Gastroesophageal sphincter (tissue), 4 donors: ENCODE measurements at regions not wholly inside any gene's neighbourhood (a gene's known extent, or its start where the extent isn't known, plus 50 kb on each side); places are given as distances from the start of the nearest gene placed in this dataset.
"Not testable (repeated sequence)": the region's sequence is repeated elsewhere in the genome, so short reads cannot be mapped to it uniquely, and the experiment has no call there.

Source experiments
- ATAC-seq: fragments of 150-250 bp; one replicate; pipeline ENCODE4 v1.9.1; 2016; ENCODE audit warnings: mild to moderate bottlenecking, moderate library complexity
- H3K27ac ChIP-seq, 4 donors: fragments of 200-600 bp; sonication (generic) in 3 of 4; 1 replicate in 3 of 4; 2 replicates in 1 of 4; pipeline ENCODE4 v1.5.1; 2016 to 2019
- H3K27me3 ChIP-seq: fragments of 200-600 bp; sonication (generic); one replicate; pipeline ENCODE4 v1.5.1; 2019
- H3K36me3 ChIP-seq, 2 donors: fragments of 200-600 bp; sonication (generic); one replicate each; pipeline ENCODE4 v1.5.1; 2019; ENCODE audit warnings: control low read depth in 1 of 2
- H3K4me1 ChIP-seq, 3 donors: fragments of 200-600 bp; sonication (generic); 1 replicate in 2 of 3; 2 replicates in 1 of 3; pipeline ENCODE4 v1.5.1; 2016 to 2019; ENCODE audit warnings: control low read depth in 2 of 3
- H3K4me3 ChIP-seq, 2 donors: fragments of 200-600 bp; sonication (generic); one replicate each; pipeline ENCODE4 v1.5.1; 2019; ENCODE audit warnings: mild to moderate bottlenecking in 1 of 2, moderate library complexity in 1 of 2
- H3K9me3 ChIP-seq, 3 donors: fragments of 200-600 bp; sonication (generic); one replicate each; pipeline ENCODE4 v1.5.1; 2017 to 2019; ENCODE audit warnings: control low read depth in 2 of 3
- EP300 ChIP-seq: sonication (generic); formaldehyde crosslinking; IDR thresholded peaks from one replicate; pipeline ENCODE4 v1.6.1; 2017; ENCODE audit warnings: antibody characterized with exemption, mild to moderate bottlenecking
- POLR2A ChIP-seq, 2 donors: fragments of 450-650 bp; IDR thresholded peaks; one replicate each; pipeline ENCODE4 v1.6.1; 2017; ENCODE audit warnings: antibody characterized with exemption in 2 of 2, mild to moderate bottlenecking in 2 of 2, moderate library complexity in 1 of 2
- POLR2AphosphoS5 ChIP-seq: sonication (generic); formaldehyde crosslinking; IDR thresholded peaks from one replicate; pipeline ENCODE4 v1.6.1; 2017; ENCODE audit warnings: antibody characterized with exemption
- WGBS, 2 donors: methylation state at CpG; one replicate each; pipeline ENCODE4 v1.1.5; 2018; ENCODE audit warnings: low coverage in 1 of 2; 5-methylcytosine and 5-hydroxymethylcytosine counted together
- TF ChIP-seq, protein P1 (sequence below), 4 experiments: fragments of 200-600 bp in 2 of 4; fragments of 450-650 bp in 2 of 4; sonication (generic) in 1 of 4; IDR thresholded peaks; one replicate each; pipeline ENCODE4 v1.5.1; 2017 to 2019; ENCODE audit warnings: antibody characterized with exemption in 4 of 4, mild to moderate bottlenecking in 2 of 4, moderate library complexity in 2 of 4

DNA sequence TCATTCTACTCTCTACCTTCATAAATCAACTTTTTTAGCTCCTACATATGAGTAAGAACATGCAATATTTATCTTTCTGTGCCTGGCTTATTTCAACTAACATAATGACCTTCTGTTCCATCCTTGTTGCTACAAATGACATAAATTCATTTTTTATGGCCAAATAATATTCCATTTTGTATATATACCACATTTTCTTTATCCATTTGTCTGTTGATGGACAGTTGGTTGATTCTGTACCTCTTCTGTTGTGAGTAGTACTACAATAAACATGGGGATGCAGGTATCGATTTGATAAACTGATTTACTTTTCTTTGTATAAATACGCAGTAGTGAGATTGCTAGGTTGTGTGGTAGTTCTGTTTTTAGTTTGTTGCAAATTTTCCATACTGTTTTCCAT is 279.5 kb upstream of the NFIA start:
- ATAC-seq, result no peak
- Histone ChIP-seq H3K27ac (no peak overlapping the region), H3K4me3 (no peak overlapping the region), H3K9me3 (peaks cover 0 to 26% (median 0%) of the 10 kb centered on the region in 3 donors), H3K4me1 (no peaks in the 10 kb centered on the region), H3K36me3 (no peaks in the 10 kb centered on the region), H3K27me3 (no peaks in the 10 kb centered on the region)
- TF ChIP-seq, protein P1, sequence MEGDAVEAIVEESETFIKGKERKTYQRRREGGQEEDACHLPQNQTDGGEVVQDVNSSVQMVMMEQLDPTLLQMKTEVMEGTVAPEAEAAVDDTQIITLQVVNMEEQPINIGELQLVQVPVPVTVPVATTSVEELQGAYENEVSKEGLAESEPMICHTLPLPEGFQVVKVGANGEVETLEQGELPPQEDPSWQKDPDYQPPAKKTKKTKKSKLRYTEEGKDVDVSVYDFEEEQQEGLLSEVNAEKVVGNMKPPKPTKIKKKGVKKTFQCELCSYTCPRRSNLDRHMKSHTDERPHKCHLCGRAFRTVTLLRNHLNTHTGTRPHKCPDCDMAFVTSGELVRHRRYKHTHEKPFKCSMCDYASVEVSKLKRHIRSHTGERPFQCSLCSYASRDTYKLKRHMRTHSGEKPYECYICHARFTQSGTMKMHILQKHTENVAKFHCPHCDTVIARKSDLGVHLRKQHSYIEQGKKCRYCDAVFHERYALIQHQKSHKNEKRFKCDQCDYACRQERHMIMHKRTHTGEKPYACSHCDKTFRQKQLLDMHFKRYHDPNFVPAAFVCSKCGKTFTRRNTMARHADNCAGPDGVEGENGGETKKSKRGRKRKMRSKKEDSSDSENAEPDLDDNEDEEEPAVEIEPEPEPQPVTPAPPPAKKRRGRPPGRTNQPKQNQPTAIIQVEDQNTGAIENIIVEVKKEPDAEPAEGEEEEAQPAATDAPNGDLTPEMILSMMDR (IDR thresholded peaks at IDR 0.05), result no peak
- no peak for TF ChIP-seq EP300
- TF ChIP-seq POLR2AphosphoS5, result no peak
- TF ChIP-seq POLR2A (IDR thresholded peaks at IDR 0.05), result no peak
- WGBS, 2 donors, result 85 to 98% methylated on average over 2 of the region's 2 CpGs

DNA sequence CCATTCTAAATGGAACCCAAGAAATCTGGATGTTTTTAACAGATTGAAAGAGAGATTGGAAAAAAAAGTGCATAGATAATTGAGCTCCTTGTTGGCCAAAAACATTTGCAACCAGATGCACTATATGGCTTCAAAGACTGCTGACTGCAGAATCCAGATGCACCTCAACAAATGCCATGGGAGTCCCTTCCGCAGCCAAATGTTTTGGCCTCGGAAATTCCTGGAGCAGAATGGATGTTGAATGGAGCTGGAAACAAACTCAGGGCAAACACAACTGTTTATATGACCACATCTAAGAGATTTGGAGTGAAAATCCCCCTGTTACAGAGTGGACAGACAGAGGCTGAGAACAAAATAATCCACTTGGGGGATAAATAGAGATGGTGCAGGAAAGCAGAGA is 285.0 kb upstream of the NFIA start:
- no peak for ATAC-seq
- Histone ChIP-seq H3K27ac (no peak overlapping the region), H3K36me3 (no peaks in the 10 kb centered on the region), H3K27me3 (no peaks in the 10 kb centered on the region), H3K4me3 (no peak overlapping the region), H3K9me3 (no peaks in the 10 kb centered on the region), H3K4me1 (no peaks in the 10 kb centered on the region)
- no peak for TF ChIP-seq EP300
- TF ChIP-seq POLR2AphosphoS5, result no peak
- TF ChIP-seq POLR2A (IDR thresholded peaks at IDR 0.05), result no peak
- TF ChIP-seq, protein P1 (IDR thresholded peaks at IDR 0.05), result no peak
- 60% methylated on average over 2 of the region's 2 CpGs for WGBS, 2 donors

DNA sequence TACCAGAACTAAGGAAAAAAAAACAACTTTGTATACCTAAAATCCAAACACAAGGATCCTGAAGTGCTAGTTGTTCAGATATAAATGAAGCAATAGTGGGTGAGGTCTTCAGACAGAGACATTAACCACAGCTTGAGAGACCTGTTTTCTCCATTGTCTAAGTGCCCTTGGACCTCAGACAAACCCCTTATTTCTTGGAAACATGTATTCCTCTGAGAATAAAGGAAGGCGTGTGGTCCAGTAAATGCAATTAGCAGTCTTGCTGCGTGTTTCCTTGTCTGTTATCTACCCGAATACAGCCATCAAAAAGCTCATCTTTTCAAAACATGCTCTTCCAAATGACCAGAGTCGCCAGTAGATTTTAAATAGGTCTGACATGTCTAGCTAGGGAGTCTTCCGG is 291.1 kb upstream of the NFIA start:
- no peak for ATAC-seq
- no peaks in the 10 kb centered on the region for H3K36me3 ChIP-seq

DNA sequence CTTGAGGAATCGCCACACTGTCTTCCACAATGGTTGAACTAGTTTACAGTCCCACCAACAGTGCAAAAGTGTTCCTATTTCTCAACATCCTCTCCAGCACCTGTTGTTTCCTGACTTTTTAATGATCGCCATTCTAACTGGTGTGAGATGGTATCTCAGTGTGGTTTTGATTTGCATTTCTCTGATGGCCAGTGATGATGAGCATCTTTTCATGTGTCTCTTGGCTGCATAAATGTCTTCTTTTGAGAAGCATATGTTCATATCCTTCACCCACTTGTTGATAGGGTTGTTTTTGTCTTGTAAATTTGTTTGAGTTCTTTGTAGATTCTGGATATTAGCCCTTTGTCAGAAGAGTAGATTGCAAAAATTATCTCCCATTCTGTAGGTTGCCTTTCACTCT is 309.3 kb upstream of the NFIA start:
- ATAC-seq, H3K27me3 ChIP-seq, H3K4me1 ChIP-seq, H3K27ac ChIP-seq, H3K9me3 ChIP-seq, H3K4me3 ChIP-seq, H3K36me3 ChIP-seq: not testable (repeated sequence)
- 92 to 94% methylated on average over 2 of the region's 2 CpGs for WGBS, 2 donors

More for the DNA sequence above, 291.1 kb upstream of the NFIA start:
- WGBS, 2 donors, result 66% methylated on average over 2 to 5 of the region's 5 CpGs
- no peaks in the 10 kb centered on the region for H3K4me1 ChIP-seq
- no peaks in the 10 kb centered on the region for H3K9me3 ChIP-seq
- peaks cover 5% of the 10 kb centered on the region for H3K27me3 ChIP-seq
- TF ChIP-seq POLR2AphosphoS5, result no peak
- TF ChIP-seq EP300, result no peak
- TF ChIP-seq, protein P1 (IDR thresholded peaks at IDR 0.05), result no peak
- TF ChIP-seq POLR2A (IDR thresholded peaks at IDR 0.05), result no peak
- H3K27ac ChIP-seq, result no peak overlapping the region
- no peak overlapping the region for H3K4me3 ChIP-seq

DNA sequence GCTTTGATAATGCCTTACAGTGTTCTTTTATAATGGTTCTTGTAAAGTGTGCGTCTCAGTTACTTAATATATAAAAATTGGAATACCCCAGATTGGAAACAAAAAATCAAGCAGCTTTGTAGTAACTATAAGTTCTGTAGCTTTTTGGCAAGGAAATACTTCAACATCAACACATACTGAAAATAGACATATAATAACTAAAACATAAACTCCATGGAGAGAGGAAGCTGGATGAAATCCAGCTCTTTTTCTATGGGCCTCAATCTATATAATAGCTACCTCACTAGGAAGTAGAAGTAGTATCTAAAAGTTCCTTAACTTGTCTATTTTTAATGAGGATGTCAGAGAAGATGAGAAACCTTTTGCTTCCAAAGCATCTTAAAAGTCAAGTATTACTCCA is 313.3 kb upstream of the NFIA start:
- Histone ChIP-seq H3K27me3 (no peaks in the 10 kb centered on the region), H3K9me3 (peaks cover 0 to 4% (median 0%) of the 10 kb centered on the region in 3 donors), H3K4me3 (no peak overlapping the region), H3K4me1 (no peaks in the 10 kb centered on the region), H3K36me3 (no peaks in the 10 kb centered on the region), H3K27ac (no peak overlapping the region)
- WGBS, 2 donors, result 82 to 83% methylated on average over 1 of the region's 1 CpG
- TF ChIP-seq EP300 (no peak), POLR2A (IDR thresholded peaks at IDR 0.05) (no peak), POLR2AphosphoS5 (no peak)
- TF ChIP-seq, protein P1 (IDR thresholded peaks at IDR 0.05), result no peak
- no peak for ATAC-seq

DNA sequence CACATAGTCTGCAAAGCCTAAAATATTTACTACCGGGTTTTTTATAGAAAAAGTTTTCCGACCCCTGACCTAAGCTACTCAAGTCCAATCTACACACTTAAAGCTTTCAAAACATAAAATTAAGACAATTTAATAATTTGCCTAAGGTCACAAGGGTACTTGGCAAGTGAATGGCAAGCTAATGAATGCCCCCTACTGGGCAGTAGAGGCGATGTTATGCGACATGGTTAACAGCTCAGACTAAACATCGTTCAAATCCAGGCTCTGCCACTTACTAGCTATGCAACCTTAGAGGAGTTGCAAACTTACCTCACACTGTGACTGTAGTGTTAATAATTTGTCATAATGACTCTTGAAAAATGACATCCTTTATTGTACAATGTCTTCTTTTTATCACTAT is 317.2 kb upstream of the NFIA start:
- no peak for ATAC-seq
- no peaks in the 10 kb centered on the region for H3K27me3 ChIP-seq
- 74 to 83% methylated on average over 5 of the region's 5 CpGs for WGBS, 2 donors
- no peak overlapping the region for H3K27ac ChIP-seq
- no peaks in the 10 kb centered on the region for H3K36me3 ChIP-seq
- peaks cover 0 to 24% (median 7%) of the 10 kb centered on the region in 3 donors for H3K4me1 ChIP-seq
- TF ChIP-seq EP300, result no peak
- TF ChIP-seq, protein P1 (IDR thresholded peaks at IDR 0.05), result peak in 3 of 4 experiments; percentile 5 to 36 (median 24)
- TF ChIP-seq POLR2AphosphoS5, result no peak
- no peak for TF ChIP-seq POLR2A (IDR thresholded peaks at IDR 0.05)
- H3K4me3 ChIP-seq, result no peak overlapping the region
- H3K9me3 ChIP-seq, result no peaks in the 10 kb centered on the region
